Neural progenitor cell (in vitro differentiated cells): ENCODE measurements at regions not wholly inside any gene's neighbourhood (a gene's known extent, or its start where the extent isn't known, plus 50 kb on each side); places are given as distances from the start of the nearest gene placed in this dataset.

ENCODE experiments used
- DNase-seq: peaks from one replicate; pipeline ENCODE4 v3.0.0-alpha.2; 2016; ENCODE audit warnings: low spot score
- H2AFZ ChIP-seq: fragments of 200-600 bp; sonication (generic); replicated peaks from 2 replicates; pipeline ENCODE4 v1.6.1; 2016; ENCODE audit warnings: antibody characterized with exemption
- H3F3A ChIP-seq: fragments of 200-600 bp; sonication (generic); 2 replicates; pipeline ENCODE4 v1.6.1; 2016; ENCODE audit warnings: antibody characterized with exemption, low read depth
- H3K27ac ChIP-seq: fragments of 200-600 bp; sonication (generic); 2 replicates; pipeline ENCODE4 v1.5.1; 2016; ENCODE audit warnings: mild to moderate bottlenecking
- H3K27me3 ChIP-seq: fragments of 200-600 bp; sonication (generic); 2 replicates; pipeline ENCODE4 v1.6.1; 2016; ENCODE audit warnings: mild to moderate bottlenecking, moderate library complexity
- H3K36me3 ChIP-seq: fragments of 200-600 bp; sonication (generic); 2 replicates; pipeline ENCODE4 v1.5.1; 2016
- H3K4me1 ChIP-seq: fragments of 200-600 bp; sonication (generic); 2 replicates; pipeline ENCODE4 v1.6.1; 2016; ENCODE audit warnings: mixed run types
- H3K4me2 ChIP-seq: fragments of 200-600 bp; sonication (generic); 2 replicates; pipeline ENCODE4 v1.6.1; 2016
- H3K4me3 ChIP-seq: fragments of 200-600 bp; sonication (generic); 2 replicates; pipeline ENCODE4 v1.5.1; 2016
- H3K79me2 ChIP-seq: fragments of 200-600 bp; sonication (generic); 2 replicates; pipeline ENCODE4 v1.6.1; 2016; ENCODE audit warnings: low read depth
- H3K9ac ChIP-seq: fragments of 200-600 bp; sonication (generic); 2 replicates; pipeline ENCODE4 v1.6.1; 2016
- H3K9me3 ChIP-seq: fragments of 200-600 bp; sonication (generic); 2 replicates; pipeline ENCODE4 v1.5.1; 2016; ENCODE audit warnings: low read depth
- H4K20me1 ChIP-seq: fragments of 200-600 bp; sonication (generic); 2 replicates; pipeline ENCODE4 v1.6.1; 2016; ENCODE audit warnings: low read depth
- H3K27ac Mint-ChIP-seq: 3 replicates; pipeline ENCODE4 v1.8.0; 2021; ENCODE audit warnings: mixed read lengths
- H3K27me3 Mint-ChIP-seq: 2 replicates; pipeline ENCODE4 v1.8.0; 2022; ENCODE audit warnings: low read depth, mild to moderate bottlenecking, inconsistent platforms, moderate library complexity, mixed read lengths; ENCODE audit not compliant: insufficient read depth
- H3K36me3 Mint-ChIP-seq: 3 replicates; pipeline ENCODE4 v1.8.0; 2021; ENCODE audit warnings: mixed read lengths
- H3K4me1 Mint-ChIP-seq: 3 replicates; pipeline ENCODE4 v1.8.0; 2021; ENCODE audit warnings: mixed read lengths
- H3K4me3 Mint-ChIP-seq: 3 replicates; pipeline ENCODE4 v1.8.0; 2021; ENCODE audit warnings: mild to moderate bottlenecking, moderate library complexity, mixed read lengths
- H3K9me3 Mint-ChIP-seq: 3 replicates; pipeline ENCODE4 v1.8.0; 2020; ENCODE audit warnings: mixed read lengths
- EZH2 ChIP-seq: fragments of 200-600 bp; sonication (generic); IDR thresholded peaks from 2 replicates; pipeline ENCODE4 v1.6.1; 2017; ENCODE audit warnings: antibody characterized with exemption, mild to moderate bottlenecking, moderate library complexity
- EZH2phosphoT487 ChIP-seq: fragments of 200-600 bp; sonication (generic); IDR thresholded peaks from 2 replicates; pipeline ENCODE4 v1.6.1; 2017; ENCODE audit warnings: antibody characterized with exemption
- TF ChIP-seq, protein P1 (sequence below): fragments of 200-600 bp; sonication (generic); IDR thresholded peaks from 2 replicates; pipeline ENCODE4 v1.5.1; 2017; ENCODE audit warnings: antibody characterized with exemption, mild to moderate bottlenecking

DNA sequence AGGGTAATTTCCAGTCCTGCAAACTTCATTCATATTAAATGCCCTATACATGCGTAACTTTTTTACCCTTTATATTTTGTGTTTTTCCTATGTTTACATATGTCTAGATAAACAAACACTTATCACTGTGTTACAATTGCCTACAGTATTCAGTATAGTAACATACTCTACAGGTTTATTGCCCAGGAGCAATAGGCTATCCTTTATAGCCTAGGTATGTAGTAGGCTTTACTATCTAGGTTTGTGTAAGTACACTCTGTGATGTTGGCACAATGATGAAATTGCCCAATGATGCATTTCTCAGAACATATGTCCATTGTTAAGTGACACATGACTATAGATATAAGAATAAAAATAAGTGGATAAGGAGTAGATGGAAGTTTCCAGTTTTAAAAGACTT is 345.5 kb upstream of the C1orf87 start:
- Histone ChIP-seq H3K27me3 (no peaks in the 10 kb centered on the region), H3K4me3 (no peak overlapping the region), H3K79me2 (no peaks in the 10 kb centered on the region), H3F3A (no peaks in the 10 kb centered on the region), H3K9ac (no peak overlapping the region), H3K36me3 (no peaks in the 10 kb centered on the region), H3K27ac (no peak overlapping the region), H3K4me1 (no peaks in the 10 kb centered on the region), H3K9me3 (no peaks in the 10 kb centered on the region), H4K20me1 (no peaks in the 10 kb centered on the region), H2AFZ (no peak overlapping the region), H3K4me2 (no peak overlapping the region)
- H3K27ac Mint-ChIP-seq = no peak overlapping the region
- TF ChIP-seq, protein P1, sequence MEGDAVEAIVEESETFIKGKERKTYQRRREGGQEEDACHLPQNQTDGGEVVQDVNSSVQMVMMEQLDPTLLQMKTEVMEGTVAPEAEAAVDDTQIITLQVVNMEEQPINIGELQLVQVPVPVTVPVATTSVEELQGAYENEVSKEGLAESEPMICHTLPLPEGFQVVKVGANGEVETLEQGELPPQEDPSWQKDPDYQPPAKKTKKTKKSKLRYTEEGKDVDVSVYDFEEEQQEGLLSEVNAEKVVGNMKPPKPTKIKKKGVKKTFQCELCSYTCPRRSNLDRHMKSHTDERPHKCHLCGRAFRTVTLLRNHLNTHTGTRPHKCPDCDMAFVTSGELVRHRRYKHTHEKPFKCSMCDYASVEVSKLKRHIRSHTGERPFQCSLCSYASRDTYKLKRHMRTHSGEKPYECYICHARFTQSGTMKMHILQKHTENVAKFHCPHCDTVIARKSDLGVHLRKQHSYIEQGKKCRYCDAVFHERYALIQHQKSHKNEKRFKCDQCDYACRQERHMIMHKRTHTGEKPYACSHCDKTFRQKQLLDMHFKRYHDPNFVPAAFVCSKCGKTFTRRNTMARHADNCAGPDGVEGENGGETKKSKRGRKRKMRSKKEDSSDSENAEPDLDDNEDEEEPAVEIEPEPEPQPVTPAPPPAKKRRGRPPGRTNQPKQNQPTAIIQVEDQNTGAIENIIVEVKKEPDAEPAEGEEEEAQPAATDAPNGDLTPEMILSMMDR = no peak
- TF ChIP-seq EZH2phosphoT487 (no peak), EZH2 (no peak)
- H3K4me1 Mint-ChIP-seq = peaks cover 3% of the 10 kb centered on the region
- no peak for DNase-seq
- H3K4me3 Mint-ChIP-seq = no peak overlapping the region
- H3K27me3 Mint-ChIP-seq = peaks cover 6% of the 10 kb centered on the region
- H3K9me3 Mint-ChIP-seq = no peaks in the 10 kb centered on the region
- no peaks in the 10 kb centered on the region for H3K36me3 Mint-ChIP-seq

DNA sequence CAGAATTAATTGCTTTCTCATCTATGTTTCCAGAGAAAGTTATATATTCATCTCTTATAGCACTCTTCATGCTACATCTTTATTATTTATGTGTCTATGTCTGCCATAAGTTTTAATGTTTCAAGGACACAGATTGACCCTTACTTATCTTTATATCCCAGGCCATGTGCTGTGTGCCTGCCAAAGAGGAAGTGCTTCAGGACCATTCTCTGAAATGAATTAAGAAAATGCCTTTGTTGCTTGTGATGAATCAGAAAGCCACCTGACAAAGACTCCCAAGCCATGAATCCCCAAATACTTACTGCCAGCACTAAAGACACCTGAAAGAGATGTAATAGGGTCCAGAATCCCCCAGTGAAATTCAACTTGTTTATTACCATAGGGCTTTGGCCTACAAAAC is 342.1 kb upstream of the C1orf87 start:
- Histone ChIP-seq H4K20me1 (no peaks in the 10 kb centered on the region), H3K4me3 (no peak overlapping the region), H2AFZ (no peak overlapping the region), H3K4me1 (peaks cover 2% of the 10 kb centered on the region), H3K79me2 (no peaks in the 10 kb centered on the region), H3F3A (no peaks in the 10 kb centered on the region), H3K9ac (no peak overlapping the region), H3K27me3 (no peaks in the 10 kb centered on the region), H3K9me3 (no peaks in the 10 kb centered on the region), H3K4me2 (no peak overlapping the region), H3K36me3 (no peaks in the 10 kb centered on the region), H3K27ac (no peak overlapping the region)
- peaks cover 6% of the 10 kb centered on the region for H3K27me3 Mint-ChIP-seq
- no peaks in the 10 kb centered on the region for H3K4me1 Mint-ChIP-seq
- TF ChIP-seq, protein P1 = no peak
- TF ChIP-seq EZH2phosphoT487 (no peak), EZH2 (no peak)
- H3K4me3 Mint-ChIP-seq = no peak overlapping the region
- no peak overlapping the region for H3K27ac Mint-ChIP-seq
- no peak for DNase-seq
- H3K9me3 Mint-ChIP-seq = no peaks in the 10 kb centered on the region
- no peaks in the 10 kb centered on the region for H3K36me3 Mint-ChIP-seq

DNA sequence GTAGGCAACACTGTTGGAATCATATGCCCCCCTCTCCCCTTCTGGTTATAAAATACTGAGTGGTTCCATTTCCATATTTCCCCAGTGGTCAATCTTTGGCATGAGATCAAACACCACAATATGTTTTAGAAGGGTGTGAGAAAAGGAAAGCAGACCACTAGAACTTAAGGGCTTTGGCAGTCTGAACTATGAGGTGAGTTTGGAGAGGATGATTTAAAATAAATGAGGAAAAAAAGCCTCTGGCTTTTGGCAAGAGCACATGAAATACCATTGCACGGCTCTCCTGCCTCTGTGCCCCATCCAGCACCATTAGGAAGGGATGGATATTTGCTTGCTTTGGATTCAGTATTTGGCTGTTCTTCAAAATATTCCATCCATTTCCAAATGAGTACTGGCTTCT is 339.5 kb upstream of the C1orf87 start:
- Histone ChIP-seq H2AFZ (peak overlapping the region; percentile 82), H3K27me3 (no peaks in the 10 kb centered on the region), H3K79me2 (no peaks in the 10 kb centered on the region), H3K4me2 (no peak overlapping the region), H3K4me3 (no peak overlapping the region), H3K27ac (no peak overlapping the region), H3F3A (no peaks in the 10 kb centered on the region), H3K4me1 (peaks cover 2% of the 10 kb centered on the region), H3K36me3 (no peaks in the 10 kb centered on the region), H3K9me3 (no peaks in the 10 kb centered on the region), H3K9ac (no peak overlapping the region), H4K20me1 (no peaks in the 10 kb centered on the region)
- Mint-ChIP-seq H3K4me1 (no peaks in the 10 kb centered on the region), H3K36me3 (no peaks in the 10 kb centered on the region), H3K9me3 (no peaks in the 10 kb centered on the region), H3K27ac (no peak overlapping the region), H3K4me3 (no peak overlapping the region), H3K27me3 (peaks cover 6% of the 10 kb centered on the region)
- TF ChIP-seq EZH2 (no peak), EZH2phosphoT487 (no peak)
- TF ChIP-seq, protein P1 = no peak
- no peak for DNase-seq

DNA sequence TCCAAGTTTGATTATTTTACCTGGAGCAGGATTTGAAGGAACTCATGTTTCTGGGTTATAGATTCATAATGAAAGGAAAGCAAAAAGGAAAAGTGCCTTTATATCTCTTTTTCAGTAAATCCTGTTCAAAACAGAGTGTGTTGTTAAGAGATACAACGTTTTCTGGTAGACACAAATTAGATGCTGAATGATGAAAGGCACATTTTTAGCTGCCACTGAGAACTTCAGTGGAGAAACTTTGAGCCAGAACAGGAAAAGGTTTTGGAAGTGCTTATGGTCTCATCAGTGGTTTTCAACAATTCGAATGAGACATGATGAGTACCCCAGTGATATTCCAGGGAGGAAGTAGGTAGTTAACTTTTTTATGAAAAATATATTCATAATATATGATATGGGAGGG is 338.0 kb upstream of the C1orf87 start:
- Histone ChIP-seq H3F3A (no peaks in the 10 kb centered on the region), H2AFZ (no peak overlapping the region), H3K27me3 (no peaks in the 10 kb centered on the region), H3K4me3 (no peak overlapping the region), H3K36me3 (no peaks in the 10 kb centered on the region), H4K20me1 (no peaks in the 10 kb centered on the region), H3K4me1 (peaks cover 2% of the 10 kb centered on the region), H3K9ac (no peak overlapping the region), H3K27ac (no peak overlapping the region), H3K9me3 (no peaks in the 10 kb centered on the region), H3K4me2 (no peak overlapping the region), H3K79me2 (no peaks in the 10 kb centered on the region)
- Mint-ChIP-seq H3K4me3 (no peak overlapping the region), H3K4me1 (no peaks in the 10 kb centered on the region), H3K27ac (no peak overlapping the region), H3K9me3 (no peaks in the 10 kb centered on the region), H3K36me3 (no peaks in the 10 kb centered on the region), H3K27me3 (peaks cover 6% of the 10 kb centered on the region)
- TF ChIP-seq, protein P1 = no peak
- no peak for TF ChIP-seq EZH2
- no peak for TF ChIP-seq EZH2phosphoT487
- DNase-seq = no peak
